ENCODE measurements at regions not wholly inside any gene's neighbourhood (a gene's known extent, or its start where the extent isn't known, plus 50 kb on each side); places are given as distances from the start of the nearest gene placed in this dataset.

DNA sequence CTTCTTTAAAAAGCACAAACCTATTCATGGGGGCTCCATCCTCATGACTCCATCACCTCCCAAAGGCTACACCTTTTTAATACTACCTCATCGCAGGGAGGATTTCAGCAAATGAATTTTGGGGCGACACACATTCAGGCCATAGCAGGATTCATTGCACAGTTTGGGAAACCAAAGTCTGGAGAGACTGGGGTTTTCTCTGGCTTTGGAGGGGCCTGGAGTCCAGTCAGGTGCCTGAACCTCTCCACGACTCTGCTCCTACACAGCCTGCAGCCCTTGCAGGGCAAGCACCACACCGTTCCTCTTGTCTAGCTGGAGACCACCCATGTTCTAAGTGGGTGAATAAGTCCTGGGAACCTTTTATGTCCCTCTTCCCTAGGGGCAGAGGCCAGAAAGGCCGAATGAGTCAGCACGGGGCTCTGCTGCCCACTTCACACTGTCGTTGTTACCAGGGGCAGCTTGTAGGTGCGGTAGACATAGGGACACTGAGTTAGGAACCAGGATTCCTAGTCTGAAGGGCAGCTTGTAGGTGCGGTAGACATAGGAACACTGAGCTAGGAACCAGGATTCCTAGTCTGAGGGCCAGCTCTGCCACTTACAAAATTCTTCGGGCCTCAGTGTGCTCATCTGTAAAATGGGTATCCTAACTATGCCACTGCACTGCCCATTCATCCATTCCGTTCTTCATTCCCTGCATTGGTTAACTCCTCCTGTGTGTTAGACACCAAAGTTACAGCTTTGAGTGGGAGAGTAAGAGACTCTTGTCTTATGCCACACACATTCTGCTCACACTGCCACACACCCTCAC lies 251.7 kb upstream of the B3GAT1 start:
- TF ChIP-seq, protein P1, sequence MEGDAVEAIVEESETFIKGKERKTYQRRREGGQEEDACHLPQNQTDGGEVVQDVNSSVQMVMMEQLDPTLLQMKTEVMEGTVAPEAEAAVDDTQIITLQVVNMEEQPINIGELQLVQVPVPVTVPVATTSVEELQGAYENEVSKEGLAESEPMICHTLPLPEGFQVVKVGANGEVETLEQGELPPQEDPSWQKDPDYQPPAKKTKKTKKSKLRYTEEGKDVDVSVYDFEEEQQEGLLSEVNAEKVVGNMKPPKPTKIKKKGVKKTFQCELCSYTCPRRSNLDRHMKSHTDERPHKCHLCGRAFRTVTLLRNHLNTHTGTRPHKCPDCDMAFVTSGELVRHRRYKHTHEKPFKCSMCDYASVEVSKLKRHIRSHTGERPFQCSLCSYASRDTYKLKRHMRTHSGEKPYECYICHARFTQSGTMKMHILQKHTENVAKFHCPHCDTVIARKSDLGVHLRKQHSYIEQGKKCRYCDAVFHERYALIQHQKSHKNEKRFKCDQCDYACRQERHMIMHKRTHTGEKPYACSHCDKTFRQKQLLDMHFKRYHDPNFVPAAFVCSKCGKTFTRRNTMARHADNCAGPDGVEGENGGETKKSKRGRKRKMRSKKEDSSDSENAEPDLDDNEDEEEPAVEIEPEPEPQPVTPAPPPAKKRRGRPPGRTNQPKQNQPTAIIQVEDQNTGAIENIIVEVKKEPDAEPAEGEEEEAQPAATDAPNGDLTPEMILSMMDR (IDR thresholded peaks at IDR 0.05) = no peak
- no peak for TF ChIP-seq POLR2A (IDR thresholded peaks at IDR 0.05)

Measured in right lobe of liver (tissue), 4 donors.